ENCODE measurements at regions not wholly inside any gene's neighbourhood (a gene's known extent, or its start where the extent isn't known, plus 50 kb on each side); places are given as distances from the start of the nearest gene placed in this dataset.

GRCh38 chr10:26622891-26623290 lies 74.6 kb upstream of the PDSS1 start:
- TF ChIP-seq, protein P1, sequence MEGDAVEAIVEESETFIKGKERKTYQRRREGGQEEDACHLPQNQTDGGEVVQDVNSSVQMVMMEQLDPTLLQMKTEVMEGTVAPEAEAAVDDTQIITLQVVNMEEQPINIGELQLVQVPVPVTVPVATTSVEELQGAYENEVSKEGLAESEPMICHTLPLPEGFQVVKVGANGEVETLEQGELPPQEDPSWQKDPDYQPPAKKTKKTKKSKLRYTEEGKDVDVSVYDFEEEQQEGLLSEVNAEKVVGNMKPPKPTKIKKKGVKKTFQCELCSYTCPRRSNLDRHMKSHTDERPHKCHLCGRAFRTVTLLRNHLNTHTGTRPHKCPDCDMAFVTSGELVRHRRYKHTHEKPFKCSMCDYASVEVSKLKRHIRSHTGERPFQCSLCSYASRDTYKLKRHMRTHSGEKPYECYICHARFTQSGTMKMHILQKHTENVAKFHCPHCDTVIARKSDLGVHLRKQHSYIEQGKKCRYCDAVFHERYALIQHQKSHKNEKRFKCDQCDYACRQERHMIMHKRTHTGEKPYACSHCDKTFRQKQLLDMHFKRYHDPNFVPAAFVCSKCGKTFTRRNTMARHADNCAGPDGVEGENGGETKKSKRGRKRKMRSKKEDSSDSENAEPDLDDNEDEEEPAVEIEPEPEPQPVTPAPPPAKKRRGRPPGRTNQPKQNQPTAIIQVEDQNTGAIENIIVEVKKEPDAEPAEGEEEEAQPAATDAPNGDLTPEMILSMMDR (IDR thresholded peaks at IDR 0.05) = no peak
- TF ChIP-seq POLR2A (IDR thresholded peaks at IDR 0.05) = no peak

All from Peyer's patch (tissue), 4 donors.